Neural cell (in vitro differentiated cells): ENCODE measurements at regions not wholly inside any gene's neighbourhood (a gene's known extent, or its start where the extent isn't known, plus 50 kb on each side); places are given as distances from the start of the nearest gene placed in this dataset.

Source experiments
- H2AFZ ChIP-seq: fragments of 200-600, 300-800 bp; sonication (generic), shearing (Covaris generic); 2 replicates; pipeline ENCODE4 v1.6.0; 2014; ENCODE audit warnings: low read depth, mild to moderate bottlenecking, antibody characterized with exemption, low read length, moderate library complexity
- H3F3A ChIP-seq: fragments of 200-600 bp; shearing (Covaris generic); 2 replicates; pipeline ENCODE4 v1.6.1; 2016; ENCODE audit warnings: mild to moderate bottlenecking, moderate library complexity, mixed read lengths, antibody characterized with exemption, low read length; ENCODE audit not compliant: insufficient read depth, poor library complexity, severe bottlenecking
- H3K27ac ChIP-seq: fragments of 200-600, 300-800 bp; sonication (generic), shearing (Covaris generic); 2 replicates; pipeline ENCODE4 v1.5.1; 2014; ENCODE audit warnings: mild to moderate bottlenecking, low read length, moderate library complexity
- H3K27me3 ChIP-seq: fragments of 300-800, 200-600 bp; sonication (generic), shearing (Covaris generic); 2 replicates; pipeline ENCODE4 v1.6.0; 2014; ENCODE audit warnings: mild to moderate bottlenecking, low read depth, low read length, moderate library complexity; ENCODE audit not compliant: insufficient read depth
- H3K36me3 ChIP-seq: fragments of 300-800, 200-600 bp; sonication (generic), shearing (Covaris generic); 2 replicates; pipeline ENCODE4 v1.5.1; 2014; ENCODE audit warnings: mild to moderate bottlenecking, antibody characterized with exemption, low read length, moderate library complexity; ENCODE audit not compliant: insufficient read depth
- H3K4me2 ChIP-seq: fragments of 300-800, 200-600 bp; sonication (generic), shearing (Covaris generic); 2 replicates; pipeline ENCODE4 v1.6.0; 2014; ENCODE audit warnings: mild to moderate bottlenecking, low read length
- H3K4me3 ChIP-seq: fragments of 300-800, 200-600 bp; sonication (generic), shearing (Covaris generic); 2 replicates; pipeline ENCODE4 v1.5.1; 2014; ENCODE audit warnings: mild to moderate bottlenecking, low read length, moderate library complexity
- H3K79me2 ChIP-seq: fragments of 200-600 bp; shearing (Covaris generic); replicated peaks from 2 replicates; pipeline ENCODE4 v1.6.0; 2014; ENCODE audit warnings: mild to moderate bottlenecking, low read length, moderate library complexity; ENCODE audit not compliant: insufficient read depth
- H3K9ac ChIP-seq: fragments of 300-800, 200-600 bp; sonication (generic), shearing (Covaris generic); 2 replicates; pipeline ENCODE4 v1.6.1; 2016; ENCODE audit warnings: mild to moderate bottlenecking, low read length, mixed read lengths
- H3K9me2 ChIP-seq: fragments of 200-600 bp; shearing (Covaris generic); 2 replicates; pipeline ENCODE4 v1.6.1; 2016; ENCODE audit warnings: mild to moderate bottlenecking, low read length, mixed read lengths; ENCODE audit not compliant: insufficient read depth
- H3K9me3 ChIP-seq: fragments of 200-600, 300-800 bp; sonication (generic), shearing (Covaris generic); 2 replicates; pipeline ENCODE4 v1.6.1; 2016; ENCODE audit warnings: mild to moderate bottlenecking, mixed run types, low read length, moderate library complexity, mixed read lengths
- H4K20me1 ChIP-seq: fragments of 200-600 bp; shearing (Covaris generic); 2 replicates; pipeline ENCODE4 v1.6.1; 2016; ENCODE audit warnings: mild to moderate bottlenecking, mixed run types; ENCODE audit not compliant: insufficient read depth
- CTCF ChIP-seq: fragments of 450-650 bp; IDR thresholded peaks from 2 replicates; pipeline ENCODE4 v1.5.1; 2014; ENCODE audit warnings: antibody characterized with exemption, mild to moderate bottlenecking, moderate library complexity; ENCODE audit not compliant: poor library complexity, severe bottlenecking
- EP300 ChIP-seq: fragments of 450-650 bp; conservative IDR thresholded peaks from 2 replicates; pipeline ENCODE4 v1.6.1; 2014; ENCODE audit warnings: antibody characterized with exemption, mild to moderate bottlenecking, moderate library complexity; ENCODE audit not compliant: poor library complexity, severe bottlenecking
- EZH2 ChIP-seq: fragments of 200-600, 300-800 bp; shearing (Covaris generic), sonication (generic); IDR thresholded peaks from 2 replicates; pipeline ENCODE4 v1.6.1; 2014; ENCODE audit warnings: antibody characterized with exemption, low read length, borderline replicate concordance, mild to moderate bottlenecking; ENCODE audit not compliant: insufficient read depth, poor library complexity, severe bottlenecking
- MXI1 ChIP-seq: fragments of 450-650 bp; conservative IDR thresholded peaks from 2 replicates; pipeline ENCODE4 v1.6.1; 2014; ENCODE audit warnings: antibody characterized with exemption, mild to moderate bottlenecking; ENCODE audit not compliant: poor library complexity, severe bottlenecking
- POLR2AphosphoS5 ChIP-seq: IDR thresholded peaks from 2 replicates; pipeline ENCODE4 v1.6.1; 2012
- RAD21 ChIP-seq: fragments of 450-650 bp; conservative IDR thresholded peaks from 2 replicates; pipeline ENCODE4 v1.6.1; 2014; ENCODE audit warnings: antibody characterized with exemption, mild to moderate bottlenecking, moderate library complexity
- REST ChIP-seq: IDR thresholded peaks from 2 replicates; pipeline ENCODE4 v1.6.1; 2012; ENCODE audit warnings: borderline replicate concordance
- SMC3 ChIP-seq: fragments of 450-650 bp; conservative IDR thresholded peaks from 2 replicates; pipeline ENCODE4 v1.6.1; 2014; ENCODE audit warnings: antibody characterized with exemption, mild to moderate bottlenecking, moderate library complexity; ENCODE audit not compliant: poor library complexity
- TAF1 ChIP-seq: IDR thresholded peaks from 2 replicates; pipeline ENCODE4 v1.6.1; 2012; ENCODE audit warnings: low read depth

- no peak for TF ChIP-seq MXI1
Measured at GRCh38 chr10:78626471-78626870, 442.3 kb upstream of the ZMIZ1 start (continued).

- Histone ChIP-seq H3F3A (no peaks in the 10 kb centered on the region), H4K20me1 (no peaks in the 10 kb centered on the region), H3K4me3 (no peak overlapping the region), H3K36me3 (no peaks in the 10 kb centered on the region), H3K79me2 (no peaks in the 10 kb centered on the region), H3K27ac (peak overlapping the region; percentile 38), H3K9me2 (no peaks in the 10 kb centered on the region), H3K27me3 (no peaks in the 10 kb centered on the region), H3K9ac (no peak overlapping the region), H2AFZ (no peak overlapping the region), H3K4me2 (no peak overlapping the region), H3K9me3 (no peaks in the 10 kb centered on the region)
- TF ChIP-seq RAD21 (no peak), CTCF (no peak), REST (no peak), POLR2AphosphoS5 (no peak), EZH2 (no peak), EP300 (no peak), MXI1 (no peak), TAF1 (no peak)
Measured at GRCh38 chr10:78627254-78627795, 441.4 kb upstream of the ZMIZ1 start.

GRCh38 chr10:78628976-78629375 is 439.8 kb upstream of the ZMIZ1 start:
- H3K9me3 ChIP-seq, result no peaks in the 10 kb centered on the region
- H3K4me3 ChIP-seq, result no peak overlapping the region
- no peak overlapping the region for H3K9ac ChIP-seq
- no peaks in the 10 kb centered on the region for H3K79me2 ChIP-seq
- no peak overlapping the region for H3K4me2 ChIP-seq
- no peaks in the 10 kb centered on the region for H3F3A ChIP-seq
- no peaks in the 10 kb centered on the region for H3K27me3 ChIP-seq
- H3K27ac ChIP-seq, result no peak overlapping the region
- H3K36me3 ChIP-seq, result no peaks in the 10 kb centered on the region
- H4K20me1 ChIP-seq, result no peaks in the 10 kb centered on the region
- H2AFZ ChIP-seq, result no peak overlapping the region
- TF ChIP-seq EZH2 (no peak), EP300 (no peak), RAD21 (no peak), REST (no peak), TAF1 (no peak), MXI1 (no peak), CTCF (no peak), SMC3 (no peak), POLR2AphosphoS5 (no peak)
- H3K9me2 ChIP-seq, result no peaks in the 10 kb centered on the region
